Caco-2 (cell line): ENCODE measurements at regions not wholly inside any gene's neighbourhood (a gene's known extent, or its start where the extent isn't known, plus 50 kb on each side); places are given as distances from the start of the nearest gene placed in this dataset.

Experiments
- BruUV-seq: library from RNA; stranded (reverse); fragments of 400-500 nt; replicated peaks from 2 replicates; lab custom pipeline; 2021; lab: Mats Ljungman, UMichigan
- CTCF ChIA-PET: fragments of 300-600 bp; sonication (Branson Sonifier 250); formaldehyde crosslinking; loops from one replicate; lab custom pipeline; 2022; ENCODE audit warnings: antibody characterized with exemption; lab: Charles Lee
- POLR2A ChIA-PET: fragments of 300-600 bp; sonication (Branson Sonifier 250); formaldehyde crosslinking; loops from one replicate; lab custom pipeline; 2022; ENCODE audit warnings: antibody characterized with exemption; lab: Charles Lee
- DNase-seq, 2 experiments: peaks; one replicate each; pipeline versions ENCODE4 v3.0.0 to v3.0.0-alpha.2; 2020 to 2022
- H3K27me3 ChIP-seq: replicated peaks from 2 replicates; pipeline ENCODE4 v1.6.0; 2011; ENCODE audit warnings: low read length; ENCODE audit not compliant: control insufficient read depth, insufficient read depth
- H3K36me3 ChIP-seq: 2 replicates; pipeline ENCODE4 v1.5.1; 2011; ENCODE audit warnings: low read length; ENCODE audit not compliant: control insufficient read depth, insufficient read depth
- H3K4me1 ChIP-seq: fragments of 250-450 bp; sonication (Bioruptor Pico); 2 replicates; pipeline ENCODE4 v1.5.1; 2020; ENCODE audit warnings: mild to moderate bottlenecking
- H3K4me3 ChIP-seq: 2 replicates; pipeline ENCODE4 v1.5.1; 2011; ENCODE audit warnings: low read depth, mild to moderate bottlenecking, control low read depth, low read length
- H3K9me3 ChIP-seq: fragments of 250-450 bp; sonication (Bioruptor Pico); 2 replicates; pipeline ENCODE4 v1.5.1; 2020; ENCODE audit warnings: mild to moderate bottlenecking, moderate library complexity
- H3K27ac Mint-ChIP-seq: one replicate; pipeline ENCODE4 v1.8.0; 2022; ENCODE audit warnings: mixed read lengths; ENCODE audit not compliant: unreplicated experiment
- H3K27me3 Mint-ChIP-seq: one replicate; pipeline ENCODE4 v1.8.0; 2022; ENCODE audit warnings: mixed read lengths; ENCODE audit not compliant: insufficient read depth, unreplicated experiment
- H3K36me3 Mint-ChIP-seq: one replicate; pipeline ENCODE4 v1.8.0; 2022; ENCODE audit warnings: mild to moderate bottlenecking, mixed read lengths; ENCODE audit not compliant: insufficient read depth, unreplicated experiment
- H3K4me1 Mint-ChIP-seq: one replicate; pipeline ENCODE4 v1.8.0; 2022; ENCODE audit warnings: low read depth, mixed read lengths; ENCODE audit not compliant: unreplicated experiment
- H3K4me3 Mint-ChIP-seq: one replicate; pipeline ENCODE4 v1.8.0; 2022; ENCODE audit warnings: mild to moderate bottlenecking, moderate library complexity, mixed read lengths; ENCODE audit not compliant: unreplicated experiment
- H3K9me3 Mint-ChIP-seq: one replicate; pipeline ENCODE4 v1.8.0; 2022; ENCODE audit warnings: mixed read lengths; ENCODE audit not compliant: unreplicated experiment
- intact Hi-C: fragments of 100-400 bp; cut with micrococcal nuclease; formaldehyde crosslinking; loops from one replicate; pipeline ENCODE4 v1.10.0; 2022; ENCODE audit not compliant: unreplicated experiment
- TF ChIP-seq, protein P1 (sequence below), 2 experiments: fragments of 200-600 bp in 1 of 2; IDR thresholded peaks; 1 replicate in 1 of 2; 2 replicates in 1 of 2; pipeline versions ENCODE4 v1.5.1 to v1.8.0; 2011 to 2022; ENCODE audit warnings: antibody characterized with exemption in 1 of 2, control low read depth in 1 of 2, inconsistent platforms in 1 of 2, low read depth in 1 of 2, low read length in 1 of 2, mild to moderate bottlenecking in 1 of 2, moderate library complexity in 1 of 2; ENCODE audit not compliant: insufficient read depth in 1 of 2, severe bottlenecking in 1 of 2, unreplicated experiment in 1 of 2

GRCh38 chr16:85462714-85463611 is 150.2 kb upstream of the GSE1 start:
- peaks cover 36% of the 10 kb centered on the region for H3K4me1 ChIP-seq
- Mint-ChIP-seq H3K9me3 (no peaks in the 10 kb centered on the region), H3K27me3 (no peaks in the 10 kb centered on the region), H3K4me1 (peaks cover 23% of the 10 kb centered on the region), H3K4me3 (peak overlapping the region; percentile 69), H3K36me3 (no peaks in the 10 kb centered on the region), H3K27ac (no peak overlapping the region)
- TF ChIP-seq, protein P1, sequence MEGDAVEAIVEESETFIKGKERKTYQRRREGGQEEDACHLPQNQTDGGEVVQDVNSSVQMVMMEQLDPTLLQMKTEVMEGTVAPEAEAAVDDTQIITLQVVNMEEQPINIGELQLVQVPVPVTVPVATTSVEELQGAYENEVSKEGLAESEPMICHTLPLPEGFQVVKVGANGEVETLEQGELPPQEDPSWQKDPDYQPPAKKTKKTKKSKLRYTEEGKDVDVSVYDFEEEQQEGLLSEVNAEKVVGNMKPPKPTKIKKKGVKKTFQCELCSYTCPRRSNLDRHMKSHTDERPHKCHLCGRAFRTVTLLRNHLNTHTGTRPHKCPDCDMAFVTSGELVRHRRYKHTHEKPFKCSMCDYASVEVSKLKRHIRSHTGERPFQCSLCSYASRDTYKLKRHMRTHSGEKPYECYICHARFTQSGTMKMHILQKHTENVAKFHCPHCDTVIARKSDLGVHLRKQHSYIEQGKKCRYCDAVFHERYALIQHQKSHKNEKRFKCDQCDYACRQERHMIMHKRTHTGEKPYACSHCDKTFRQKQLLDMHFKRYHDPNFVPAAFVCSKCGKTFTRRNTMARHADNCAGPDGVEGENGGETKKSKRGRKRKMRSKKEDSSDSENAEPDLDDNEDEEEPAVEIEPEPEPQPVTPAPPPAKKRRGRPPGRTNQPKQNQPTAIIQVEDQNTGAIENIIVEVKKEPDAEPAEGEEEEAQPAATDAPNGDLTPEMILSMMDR (IDR thresholded peaks at IDR 0.05; ENCODE audit: insufficient read depth in 1 of 2, low read depth in 1 of 2, low read length in 1 of 2, severe bottlenecking in 1 of 2, unreplicated experiment in 1 of 2) = no peak
- H3K4me3 ChIP-seq = peak overlapping the region; percentile 40
- peak in 1 of 2 experiments; percentile 29 for DNase-seq
- H3K36me3 ChIP-seq = no peaks in the 10 kb centered on the region
- H3K27me3 ChIP-seq = no peaks in the 10 kb centered on the region
- H3K9me3 ChIP-seq = no peaks in the 10 kb centered on the region
- POLR2A ChIA-PET = no interaction called here
- BruUV-seq = no TSS peak
- intact Hi-C loops = no loop called here
- CTCF ChIA-PET = interaction anchor here (0.6 to 1.3 kb wide), 2 partner anchors 9 to 166 kb away, joined by 3 to 5 read pairs; no protein-coding TSS in a partner anchor

GRCh38 chr16:85463672-85464382 is 149.3 kb upstream of the GSE1 start:
- no peak overlapping the region for H3K27ac Mint-ChIP-seq
- peak overlapping the region; percentile 69 for H3K4me3 Mint-ChIP-seq

More at GRCh38 chr16:85463672-85464382, 149.3 kb upstream of the GSE1 start:
- H3K9me3 ChIP-seq = no peaks in the 10 kb centered on the region
- intact Hi-C loops = no loop called here
- no peaks in the 10 kb centered on the region for H3K36me3 ChIP-seq
- H3K4me1 ChIP-seq = peaks cover 36% of the 10 kb centered on the region
- no peaks in the 10 kb centered on the region for H3K27me3 ChIP-seq
- ChIA-PET CTCF (interaction anchor here (0.6 to 1.1 kb wide), 4 partner anchors 8 to 84 kb away, joined by 4 to 11 read pairs (median 6); no protein-coding TSS in a partner anchor), POLR2A (interaction anchor here (0.5 to 0.6 kb wide), 2 partner anchors 73 to 135 kb away, joined by 3 to 5 read pairs; no protein-coding TSS in a partner anchor)
- no TSS peak for BruUV-seq
- Mint-ChIP-seq H3K27me3 (no peaks in the 10 kb centered on the region), H3K4me1 (peaks cover 23% of the 10 kb centered on the region), H3K36me3 (no peaks in the 10 kb centered on the region), H3K9me3 (no peaks in the 10 kb centered on the region)
- H3K4me3 ChIP-seq = no peak overlapping the region; the same call in 1 of the 2 replicates
- TF ChIP-seq, protein P1 (IDR thresholded peaks at IDR 0.05; ENCODE audit: insufficient read depth in 1 of 2, low read depth in 1 of 2, low read length in 1 of 2, severe bottlenecking in 1 of 2, unreplicated experiment in 1 of 2) = no peak
- DNase-seq = no peak
